Ishikawa (cell line): ENCODE measurements at regions not wholly inside any gene's neighbourhood (a gene's known extent, or its start where the extent isn't known, plus 50 kb on each side); places are given as distances from the start of the nearest gene placed in this dataset.

ENCODE experiments used
- CEBPB ChIP-seq: IDR thresholded peaks from 2 replicates; pipeline ENCODE4 v1.6.1; 2012
- CREB1 ChIP-seq: IDR thresholded peaks from 2 replicates; pipeline ENCODE4 v1.6.1; 2012; ENCODE audit warnings: low read depth
- EGR1 ChIP-seq: IDR thresholded peaks from 2 replicates; pipeline ENCODE4 v1.6.1; 2012
- EP300 ChIP-seq: IDR thresholded peaks from 2 replicates; pipeline ENCODE4 v1.6.1; 2012; ENCODE audit warnings: borderline replicate concordance
- FOXM1 ChIP-seq: IDR thresholded peaks from 2 replicates; pipeline ENCODE4 v1.6.1; 2012; ENCODE audit warnings: low read depth, borderline replicate concordance
- MAX ChIP-seq: IDR thresholded peaks from 2 replicates; pipeline ENCODE4 v1.6.1; 2012
- NFIC ChIP-seq: IDR thresholded peaks from 2 replicates; pipeline ENCODE4 v1.6.1; 2012
- RAD21 ChIP-seq: IDR thresholded peaks from 2 replicates; pipeline ENCODE4 v1.6.1; 2012; ENCODE audit warnings: low read depth
- REST ChIP-seq: IDR thresholded peaks from 2 replicates; pipeline ENCODE4 v1.6.1; 2012; ENCODE audit warnings: low read depth, mild to moderate bottlenecking
- TAF1 ChIP-seq: IDR thresholded peaks from 2 replicates; pipeline ENCODE4 v1.6.1; 2012; ENCODE audit warnings: low read depth, mild to moderate bottlenecking
- TCF12 ChIP-seq: IDR thresholded peaks from 2 replicates; pipeline ENCODE4 v1.6.1; 2012; ENCODE audit warnings: low read depth
- TEAD4 ChIP-seq: IDR thresholded peaks from 2 replicates; pipeline ENCODE4 v1.6.1; 2012
- USF1 ChIP-seq: IDR thresholded peaks from 2 replicates; pipeline ENCODE4 v1.6.1; 2012
- YY1 ChIP-seq: IDR thresholded peaks from 2 replicates; pipeline ENCODE4 v1.6.1; 2012; ENCODE audit warnings: low read depth
- ZBTB7A ChIP-seq: IDR thresholded peaks from 2 replicates; pipeline ENCODE4 v1.6.1; 2012; ENCODE audit warnings: low read depth

- no peak for TF ChIP-seq YY1
- no peak for TF ChIP-seq TCF12
- TF ChIP-seq CREB1, result no peak
- TF ChIP-seq ZBTB7A, result no peak
- TF ChIP-seq REST, result no peak
- no peak for TF ChIP-seq USF1
- no peak for TF ChIP-seq EGR1
- TF ChIP-seq CEBPB, result no peak
- no peak for TF ChIP-seq EP300
- TF ChIP-seq TEAD4, result no peak
- TF ChIP-seq FOXM1, result no peak
- no peak for TF ChIP-seq RAD21
- TF ChIP-seq TAF1, result no peak
Observed at GRCh38 chrX:15157624-15158023, 112.3 kb downstream of the ASB9 start.

- TF ChIP-seq EGR1, result no peak
- no peak for TF ChIP-seq CEBPB
- TF ChIP-seq REST, result no peak
- no peak for TF ChIP-seq FOXM1
- TF ChIP-seq MAX, result no peak
- no peak for TF ChIP-seq CREB1
- no peak for TF ChIP-seq ZBTB7A
- TF ChIP-seq YY1, result no peak
- TF ChIP-seq TAF1, result no peak
- TF ChIP-seq RAD21, result no peak
- no peak for TF ChIP-seq TCF12
- TF ChIP-seq USF1, result no peak
- TF ChIP-seq NFIC, result no peak
- no peak for TF ChIP-seq EP300
- TF ChIP-seq TEAD4, result no peak
Observed at GRCh38 chrX:15151267-15152186, 118.4 kb downstream of the ASB9 start.

GRCh38 chrX:15150586-15150985 is 119.3 kb downstream of the ASB9 start:
- no peak for TF ChIP-seq ZBTB7A
- TF ChIP-seq REST, result no peak
- TF ChIP-seq NFIC, result no peak
- TF ChIP-seq TEAD4, result no peak
- no peak for TF ChIP-seq CREB1
- TF ChIP-seq TAF1, result no peak
- TF ChIP-seq YY1, result no peak
- TF ChIP-seq EGR1, result no peak
- TF ChIP-seq CEBPB, result no peak
- no peak for TF ChIP-seq USF1
- TF ChIP-seq EP300, result no peak
- TF ChIP-seq FOXM1, result no peak
- no peak for TF ChIP-seq MAX
- TF ChIP-seq TCF12, result no peak
- TF ChIP-seq RAD21, result no peak
